ENCODE measurements at regions not wholly inside any gene's neighbourhood (a gene's known extent, or its start where the extent isn't known, plus 50 kb on each side); places are given as distances from the start of the nearest gene placed in this dataset.

GRCh38 chr11:45592636-45593035 lies 72.8 kb downstream of the CHST1 start:
- TF ChIP-seq CTCF (IDR thresholded peaks at IDR 0.05 in 4 of 5, conservative IDR thresholded peaks at IDR 0.05 in 1 of 5), result no peak
- TF ChIP-seq POLR2A (IDR thresholded peaks at IDR 0.05), result no peak
